Endothelial cell of umbilical vein (primary cell): ENCODE measurements at regions not wholly inside any gene's neighbourhood (a gene's known extent, or its start where the extent isn't known, plus 50 kb on each side); places are given as distances from the start of the nearest gene placed in this dataset.

Source experiments
- CTCF ChIP-seq, 2 donors: IDR thresholded peaks; 1 replicate in 1 of 2; 2 replicates in 1 of 2; pipeline ENCODE4 v1.5.1; 2011; ENCODE audit warnings: low read length in 2 of 2, mild to moderate bottlenecking in 2 of 2, moderate library complexity in 2 of 2, control low read depth in 1 of 2, inconsistent platforms in 1 of 2, low read depth in 1 of 2; ENCODE audit not compliant: insufficient read depth in 1 of 2; ENCODE audit errors: extremely low read depth in 1 of 2
- EZH2 ChIP-seq: IDR thresholded peaks from 2 replicates; pipeline ENCODE4 v1.6.1; 2012; ENCODE audit warnings: borderline replicate concordance, low read depth, mild to moderate bottlenecking, moderate library complexity, low read length, inconsistent platforms; ENCODE audit not compliant: severe bottlenecking
- FOS ChIP-seq: IDR thresholded peaks from 2 replicates; pipeline ENCODE4 v1.6.1; 2011; ENCODE audit warnings: mild to moderate bottlenecking, low read length, moderate library complexity, borderline replicate concordance; ENCODE audit not compliant: insufficient read depth
- GATA2 ChIP-seq: IDR thresholded peaks from 2 replicates; pipeline ENCODE4 v1.7.0; 2011; ENCODE audit warnings: low read depth, mild to moderate bottlenecking, moderate library complexity, mixed read lengths, low read length; ENCODE audit not compliant: insufficient read length, insufficient read depth
- JUN ChIP-seq: IDR thresholded peaks from 2 replicates; pipeline ENCODE4 v1.6.1; 2011; ENCODE audit warnings: borderline replicate concordance, low read depth; ENCODE audit not compliant: insufficient read length, insufficient read depth
- MYC ChIP-seq: IDR thresholded peaks from one replicate; pipeline ENCODE4 v1.6.1; 2011; ENCODE audit warnings: mild to moderate bottlenecking, low read depth, low read length
- POLR2A ChIP-seq: IDR thresholded peaks from 2 replicates; pipeline ENCODE4 v1.6.1; 2012; ENCODE audit warnings: low read depth, mild to moderate bottlenecking, control low read depth, low read length
- POLR2AphosphoS5 ChIP-seq: IDR thresholded peaks from 2 replicates; pipeline ENCODE4 v1.6.1; 2012; ENCODE audit warnings: low read depth, mild to moderate bottlenecking, control low read depth, low read length, moderate library complexity; ENCODE audit not compliant: insufficient read depth

GRCh38 chr4:11250510-11250909 lies 178.2 kb downstream of the HS3ST1 start:
- TF ChIP-seq CTCF (IDR thresholded peaks at IDR 0.05; ENCODE audit: extremely low read depth in 1 of 2, insufficient read depth in 1 of 2, low read depth in 1 of 2, low read length in 2 of 2) = no peak
- no peak for TF ChIP-seq GATA2
- TF ChIP-seq POLR2A = no peak
- TF ChIP-seq EZH2 = no peak
- TF ChIP-seq JUN = no peak
- no peak for TF ChIP-seq FOS
- TF ChIP-seq POLR2AphosphoS5 = no peak
- no peak for TF ChIP-seq MYC
